ENCODE measurements at regions not wholly inside any gene's neighbourhood (a gene's known extent, or its start where the extent isn't known, plus 50 kb on each side); places are given as distances from the start of the nearest gene placed in this dataset.

DNA sequence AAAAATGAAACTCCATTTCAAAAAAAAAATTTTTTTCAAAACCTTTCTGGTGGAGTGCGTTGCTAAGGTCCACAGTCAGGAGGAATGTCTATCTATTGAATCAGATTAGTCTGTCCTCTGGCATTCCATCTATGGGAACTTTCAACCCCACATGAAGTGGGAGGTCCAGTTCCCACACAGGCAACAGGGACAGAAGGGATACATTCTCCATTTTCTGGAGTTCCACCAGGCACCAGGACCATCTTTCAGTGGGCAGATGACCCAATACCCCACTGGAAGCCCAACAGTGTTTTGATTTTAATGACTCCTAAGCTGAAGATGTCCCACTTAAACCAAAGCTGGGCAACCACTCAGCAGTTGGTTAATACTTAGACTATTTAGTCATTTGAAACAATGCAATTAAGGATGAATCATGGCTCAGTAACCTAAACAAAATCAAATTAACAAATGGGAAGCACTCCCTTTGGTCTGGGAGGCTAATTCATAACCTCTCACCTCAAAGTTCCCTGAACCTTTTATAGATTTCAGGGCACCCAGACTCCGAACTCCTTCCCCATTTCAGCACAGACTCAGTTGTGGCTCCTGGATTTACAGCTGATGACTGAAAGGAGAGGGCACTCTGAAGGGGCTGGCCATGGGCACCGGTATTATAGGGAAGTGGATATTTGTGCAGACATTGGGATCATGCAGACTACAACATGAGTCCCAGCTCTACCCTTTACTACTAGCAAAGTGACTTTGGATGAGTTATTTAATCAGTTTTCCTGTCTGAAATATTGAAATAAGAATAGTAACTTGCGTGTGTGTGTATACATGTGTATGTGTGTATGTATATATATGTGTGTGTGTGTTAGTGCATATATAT lies 264.3 kb upstream of the LRTM1 start:
- TF ChIP-seq POLR2A (IDR thresholded peaks at IDR 0.05) (no peak), POLR2AphosphoS5 (IDR thresholded peaks at IDR 0.05) (no peak)
- TF ChIP-seq, protein P1, sequence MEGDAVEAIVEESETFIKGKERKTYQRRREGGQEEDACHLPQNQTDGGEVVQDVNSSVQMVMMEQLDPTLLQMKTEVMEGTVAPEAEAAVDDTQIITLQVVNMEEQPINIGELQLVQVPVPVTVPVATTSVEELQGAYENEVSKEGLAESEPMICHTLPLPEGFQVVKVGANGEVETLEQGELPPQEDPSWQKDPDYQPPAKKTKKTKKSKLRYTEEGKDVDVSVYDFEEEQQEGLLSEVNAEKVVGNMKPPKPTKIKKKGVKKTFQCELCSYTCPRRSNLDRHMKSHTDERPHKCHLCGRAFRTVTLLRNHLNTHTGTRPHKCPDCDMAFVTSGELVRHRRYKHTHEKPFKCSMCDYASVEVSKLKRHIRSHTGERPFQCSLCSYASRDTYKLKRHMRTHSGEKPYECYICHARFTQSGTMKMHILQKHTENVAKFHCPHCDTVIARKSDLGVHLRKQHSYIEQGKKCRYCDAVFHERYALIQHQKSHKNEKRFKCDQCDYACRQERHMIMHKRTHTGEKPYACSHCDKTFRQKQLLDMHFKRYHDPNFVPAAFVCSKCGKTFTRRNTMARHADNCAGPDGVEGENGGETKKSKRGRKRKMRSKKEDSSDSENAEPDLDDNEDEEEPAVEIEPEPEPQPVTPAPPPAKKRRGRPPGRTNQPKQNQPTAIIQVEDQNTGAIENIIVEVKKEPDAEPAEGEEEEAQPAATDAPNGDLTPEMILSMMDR (IDR thresholded peaks at IDR 0.05 in 8 of 11, conservative IDR thresholded peaks at IDR 0.05 in 3 of 11) = no peak
- intact Hi-C loops (cut with DNase I; ENCODE audit: low total_unique reads) = no loop called here
- H3K4me1 ChIP-seq = no peaks in the 10 kb centered on the region

DNA sequence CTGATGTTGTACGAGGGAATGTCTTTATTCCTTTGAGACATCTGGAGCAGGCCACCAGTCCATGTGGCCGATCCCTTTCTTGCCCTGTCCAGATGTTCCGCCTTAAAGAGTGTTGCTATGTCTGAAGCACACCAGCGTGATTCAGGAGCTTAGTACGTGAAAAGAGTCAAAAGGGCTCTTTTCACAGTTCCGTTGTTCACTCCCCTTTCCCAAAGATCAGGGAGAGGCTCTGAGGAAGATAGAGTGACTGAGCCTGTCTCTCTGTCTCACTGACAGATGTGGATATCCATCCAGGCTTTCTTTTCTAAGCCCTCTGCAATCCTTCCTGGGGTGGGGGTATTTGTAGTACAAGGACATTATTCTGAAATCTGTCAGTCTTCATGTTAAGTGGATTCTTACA lies 262.5 kb upstream of the LRTM1 start:
- no peaks in the 10 kb centered on the region for H3K36me3 ChIP-seq
- H3K4me1 ChIP-seq = no peaks in the 10 kb centered on the region
- no peaks in the 10 kb centered on the region for H3K27me3 ChIP-seq (replicated peaks in 1 of 7)
- H3K27ac ChIP-seq = no peak overlapping the region
- no peak overlapping the region for H3K4me3 ChIP-seq
- peaks cover 0 to 16% (median 0%) of the 10 kb centered on the region in 8 donors for H3K9me3 ChIP-seq
- intact Hi-C loops (cut with DNase I; ENCODE audit: low total_unique reads) = no loop called here
- 65 to 80% (median 73%) methylated on average over 6 of the region's 6 CpGs for WGBS, 5 donors
- TF ChIP-seq POLR2A (IDR thresholded peaks at IDR 0.05) = no peak
- TF ChIP-seq, protein P1 (IDR thresholded peaks at IDR 0.05 in 8 of 11, conservative IDR thresholded peaks at IDR 0.05 in 3 of 11) = no peak
- TF ChIP-seq POLR2AphosphoS5 (IDR thresholded peaks at IDR 0.05) = no peak
- no peak for DNase-seq

More for the DNA sequence above, 264.3 kb upstream of the LRTM1 start:
- DNase-seq = no peak
- Histone ChIP-seq H3K27me3 (replicated peaks in 1 of 7) (no peaks in the 10 kb centered on the region), H3K9me3 (peaks cover 0 to 16% (median 0%) of the 10 kb centered on the region in 8 donors), H3K36me3 (no peaks in the 10 kb centered on the region), H3K4me3 (no peak overlapping the region), H3K27ac (no peak overlapping the region)
- 73 to 84% (median 80%) methylated on average over 4 of the region's 4 CpGs for WGBS, 5 donors

DNA sequence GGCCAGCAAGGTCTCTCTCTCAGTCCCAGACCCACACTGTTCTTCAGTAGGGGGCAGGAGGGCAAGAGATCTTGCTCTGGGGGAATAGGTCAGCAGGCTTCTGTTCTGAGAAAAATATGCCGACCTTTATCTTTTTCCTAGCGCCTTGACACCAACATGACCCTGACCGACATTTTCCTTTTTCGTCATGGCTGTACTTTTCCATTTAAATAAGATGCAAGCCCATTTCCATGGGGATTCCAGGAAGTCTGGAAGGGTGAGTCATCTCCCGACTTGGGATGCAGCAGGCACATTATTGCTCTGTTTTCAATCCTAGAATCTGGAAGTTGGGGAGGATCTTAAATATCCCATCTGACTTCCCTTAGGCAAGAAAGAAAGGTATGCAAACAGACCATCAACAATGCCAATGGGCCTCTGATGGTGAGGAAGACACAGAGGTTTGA lies 261.5 kb upstream of the LRTM1 start:
- TF ChIP-seq POLR2AphosphoS5 (IDR thresholded peaks at IDR 0.05) (no peak), POLR2A (IDR thresholded peaks at IDR 0.05) (no peak)
- TF ChIP-seq, protein P1 (IDR thresholded peaks at IDR 0.05 in 8 of 11, conservative IDR thresholded peaks at IDR 0.05 in 3 of 11) = no peak
- H3K4me3 ChIP-seq = no peak overlapping the region
- no peaks in the 10 kb centered on the region for H3K36me3 ChIP-seq
- intact Hi-C loops (cut with DNase I; ENCODE audit: low total_unique reads) = loop anchor here (10.0 kb wide), 1 partner anchor 315 kb away; no protein-coding TSS in a partner anchor
- no peak overlapping the region for H3K27ac ChIP-seq
- peaks cover 0 to 16% (median 0%) of the 10 kb centered on the region in 8 donors for H3K9me3 ChIP-seq
- H3K4me1 ChIP-seq = no peaks in the 10 kb centered on the region
- WGBS, 5 donors = 70 to 80% (median 73%) methylated on average over 5 of the region's 5 CpGs
- no peak for DNase-seq
- no peaks in the 10 kb centered on the region for H3K27me3 ChIP-seq (replicated peaks in 1 of 7)

DNA sequence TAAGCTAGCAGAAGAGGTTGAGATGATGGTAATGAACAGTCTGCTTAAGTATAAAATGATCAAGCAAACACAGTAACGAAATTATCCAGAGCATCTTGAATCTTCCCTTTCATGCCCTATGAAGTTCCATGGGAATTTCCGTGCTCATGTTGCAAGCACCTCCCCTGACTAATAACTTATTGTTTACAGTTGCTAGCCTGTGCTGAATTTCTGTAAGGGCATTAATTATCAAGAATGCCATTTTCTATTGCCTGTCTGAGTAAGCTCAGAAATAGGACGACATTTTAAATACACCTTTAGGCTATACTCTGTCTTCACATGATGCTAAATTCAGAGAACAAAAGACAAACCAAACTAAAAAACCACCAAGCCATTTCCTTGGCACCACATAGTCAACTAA lies 257.5 kb upstream of the LRTM1 start:
- H3K27me3 ChIP-seq (replicated peaks in 1 of 7) = no peaks in the 10 kb centered on the region
- H3K4me1 ChIP-seq = no peaks in the 10 kb centered on the region
- no peak overlapping the region for H3K4me3 ChIP-seq
- TF ChIP-seq POLR2AphosphoS5 (IDR thresholded peaks at IDR 0.05) = no peak
- 68 to 78% (median 71%) methylated on average over 3 of the region's 3 CpGs for WGBS, 5 donors
- H3K36me3 ChIP-seq = no peaks in the 10 kb centered on the region
- no peak for DNase-seq
- intact Hi-C loops (cut with DNase I; ENCODE audit: low total_unique reads) = loop anchor here (10.0 kb wide), 1 partner anchor 311 kb away; no protein-coding TSS in a partner anchor
- H3K9me3 ChIP-seq = peaks cover 0 to 11% (median 0%) of the 10 kb centered on the region in 8 donors
- no peak overlapping the region for H3K27ac ChIP-seq

All from spleen (tissue), 11 donors.